ENCODE measurements at regions not wholly inside any gene's neighbourhood (a gene's known extent, or its start where the extent isn't known, plus 50 kb on each side); places are given as distances from the start of the nearest gene placed in this dataset.

DNA sequence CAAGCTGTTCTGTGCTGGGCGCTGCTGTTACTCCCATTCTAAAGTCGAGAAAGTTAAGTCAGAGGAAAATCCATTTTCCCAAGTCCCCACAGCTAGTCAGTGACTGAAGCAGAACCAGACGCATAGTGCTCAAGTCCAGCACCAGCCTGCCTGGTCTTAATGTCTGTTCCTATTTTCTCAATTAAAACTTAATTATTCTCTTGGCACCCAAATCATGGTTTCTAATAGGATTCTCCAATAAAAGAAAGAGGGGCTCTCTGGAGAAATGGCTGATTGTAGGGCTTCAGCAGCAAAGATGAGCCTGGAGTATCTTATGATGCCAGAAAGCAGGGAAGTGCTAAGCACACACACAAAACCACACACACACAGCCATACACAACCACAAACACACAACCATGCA lies 531.0 kb upstream of the SALL3 start:
- H3K4me3 ChIP-seq (ENCODE audit: low read depth, low read length), result no peak overlapping the region
- TF ChIP-seq, protein P1, sequence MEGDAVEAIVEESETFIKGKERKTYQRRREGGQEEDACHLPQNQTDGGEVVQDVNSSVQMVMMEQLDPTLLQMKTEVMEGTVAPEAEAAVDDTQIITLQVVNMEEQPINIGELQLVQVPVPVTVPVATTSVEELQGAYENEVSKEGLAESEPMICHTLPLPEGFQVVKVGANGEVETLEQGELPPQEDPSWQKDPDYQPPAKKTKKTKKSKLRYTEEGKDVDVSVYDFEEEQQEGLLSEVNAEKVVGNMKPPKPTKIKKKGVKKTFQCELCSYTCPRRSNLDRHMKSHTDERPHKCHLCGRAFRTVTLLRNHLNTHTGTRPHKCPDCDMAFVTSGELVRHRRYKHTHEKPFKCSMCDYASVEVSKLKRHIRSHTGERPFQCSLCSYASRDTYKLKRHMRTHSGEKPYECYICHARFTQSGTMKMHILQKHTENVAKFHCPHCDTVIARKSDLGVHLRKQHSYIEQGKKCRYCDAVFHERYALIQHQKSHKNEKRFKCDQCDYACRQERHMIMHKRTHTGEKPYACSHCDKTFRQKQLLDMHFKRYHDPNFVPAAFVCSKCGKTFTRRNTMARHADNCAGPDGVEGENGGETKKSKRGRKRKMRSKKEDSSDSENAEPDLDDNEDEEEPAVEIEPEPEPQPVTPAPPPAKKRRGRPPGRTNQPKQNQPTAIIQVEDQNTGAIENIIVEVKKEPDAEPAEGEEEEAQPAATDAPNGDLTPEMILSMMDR (IDR thresholded peaks at IDR 0.05; ENCODE audit: borderline replicate concordance, insufficient read depth, low read depth, low read length), result no peak

DNA sequence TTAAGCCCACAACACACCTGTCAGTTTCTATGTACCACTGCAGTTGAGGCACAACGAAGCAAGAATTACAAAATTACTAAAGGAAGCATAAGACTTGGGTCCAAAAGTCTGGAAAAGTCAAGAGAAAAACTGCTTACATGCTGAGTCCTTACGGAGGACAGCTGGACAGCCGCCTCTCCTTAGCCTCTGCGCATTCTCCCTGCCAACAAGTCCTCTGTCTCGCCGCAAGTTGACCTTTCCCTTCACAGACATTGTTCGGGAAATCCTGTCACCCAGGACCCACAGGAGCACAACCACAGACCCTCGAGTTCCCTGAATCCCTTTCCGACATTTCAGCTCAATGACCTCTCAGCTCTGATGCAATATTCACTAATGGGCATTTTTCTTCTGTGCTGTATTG lies 525.4 kb upstream of the SALL3 start:
- TF ChIP-seq, protein P1 (IDR thresholded peaks at IDR 0.05; ENCODE audit: borderline replicate concordance, insufficient read depth, low read depth, low read length), result no peak
- H3K4me3 ChIP-seq (ENCODE audit: low read depth, low read length), result no peak overlapping the region

DNA sequence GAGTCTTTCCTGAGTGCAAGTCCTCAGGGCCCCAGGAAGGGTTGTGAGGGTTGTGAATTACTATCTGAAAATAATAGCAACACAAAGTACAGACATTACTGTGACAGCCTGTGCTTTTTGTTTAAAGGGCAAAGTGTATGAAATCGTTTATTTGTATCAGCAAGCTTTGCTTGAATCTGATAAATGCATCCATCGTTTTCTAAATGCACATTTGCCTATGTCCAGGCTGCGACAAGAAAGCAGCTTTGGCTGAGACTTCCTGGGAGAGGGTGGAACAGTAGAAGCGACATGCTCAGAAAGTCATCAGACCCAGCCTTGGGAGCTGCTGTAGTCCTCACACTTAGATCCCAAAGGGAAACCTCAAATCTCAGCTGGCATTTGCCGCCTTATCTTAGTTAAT lies 524.2 kb upstream of the SALL3 start:
- no peak overlapping the region for H3K4me3 ChIP-seq (ENCODE audit: low read depth, low read length)
- TF ChIP-seq, protein P1 (IDR thresholded peaks at IDR 0.05; ENCODE audit: borderline replicate concordance, insufficient read depth, low read depth, low read length), result no peak

DNA sequence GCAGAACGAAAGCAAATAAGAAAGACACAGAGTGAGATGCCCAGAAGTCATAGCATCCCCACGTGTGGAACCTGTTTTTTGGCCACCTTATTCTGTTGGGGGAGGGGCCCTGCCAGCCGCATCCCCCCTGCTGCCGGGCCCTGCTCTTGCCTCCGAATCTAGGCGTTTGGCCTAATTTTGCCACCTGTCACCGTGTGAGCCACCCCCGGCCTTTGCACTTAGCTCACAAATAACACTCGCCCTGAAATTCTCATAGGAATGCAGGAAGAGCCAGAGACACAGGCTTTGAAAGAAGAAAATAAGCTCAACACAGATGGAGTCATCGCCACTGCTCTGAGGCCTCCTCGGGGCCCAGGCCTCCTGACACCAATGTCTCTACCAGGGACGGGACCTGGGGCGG lies 522.6 kb upstream of the SALL3 start:
- TF ChIP-seq, protein P1 (IDR thresholded peaks at IDR 0.05; ENCODE audit: borderline replicate concordance, insufficient read depth, low read depth, low read length), result no peak
- no peak overlapping the region for H3K4me3 ChIP-seq (ENCODE audit: low read depth, low read length)

DNA sequence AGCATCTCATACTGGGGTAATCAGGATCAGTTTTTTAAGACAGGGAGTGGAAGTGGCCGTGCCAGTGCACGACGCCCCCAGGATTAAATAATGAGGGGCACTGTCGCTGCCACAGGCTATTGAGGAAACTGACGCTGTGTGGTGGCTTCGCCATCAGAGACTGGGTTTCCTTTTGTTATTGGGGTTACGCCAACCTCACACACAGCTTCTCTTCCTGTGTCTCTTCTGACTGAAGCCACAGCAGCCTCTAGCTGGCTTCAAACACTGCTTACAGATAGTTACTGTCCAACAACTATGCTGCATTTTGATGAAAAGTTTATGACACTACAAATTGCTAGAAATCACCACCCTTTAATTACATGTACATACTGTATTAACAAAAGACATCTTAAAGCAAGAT lies 521.9 kb upstream of the SALL3 start:
- TF ChIP-seq, protein P1 (IDR thresholded peaks at IDR 0.05; ENCODE audit: borderline replicate concordance, insufficient read depth, low read depth, low read length), result no peak
- H3K4me3 ChIP-seq (ENCODE audit: low read depth, low read length), result no peak overlapping the region

DNA sequence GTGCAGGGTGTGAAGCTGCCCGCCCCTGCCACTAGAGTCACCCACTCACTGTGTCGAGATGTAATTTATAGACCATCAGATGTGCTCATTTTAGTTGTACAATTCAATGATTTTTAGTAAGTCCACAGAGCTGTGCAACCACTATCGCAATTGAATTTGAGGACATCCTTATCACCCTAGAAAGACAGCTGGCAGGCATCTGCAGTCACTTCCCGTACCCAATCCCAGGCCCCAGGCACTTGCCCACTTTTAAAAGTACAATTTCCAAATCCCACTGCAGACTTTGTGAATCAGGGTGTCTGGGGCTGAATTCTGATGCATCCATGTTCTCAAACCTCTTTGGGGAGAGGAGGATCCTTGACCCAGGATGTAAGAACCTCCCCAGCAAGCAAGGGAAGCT lies 521.3 kb upstream of the SALL3 start:
- TF ChIP-seq, protein P1 (IDR thresholded peaks at IDR 0.05; ENCODE audit: borderline replicate concordance, insufficient read depth, low read depth, low read length), result no peak
- no peak overlapping the region for H3K4me3 ChIP-seq (ENCODE audit: low read depth, low read length)

DNA sequence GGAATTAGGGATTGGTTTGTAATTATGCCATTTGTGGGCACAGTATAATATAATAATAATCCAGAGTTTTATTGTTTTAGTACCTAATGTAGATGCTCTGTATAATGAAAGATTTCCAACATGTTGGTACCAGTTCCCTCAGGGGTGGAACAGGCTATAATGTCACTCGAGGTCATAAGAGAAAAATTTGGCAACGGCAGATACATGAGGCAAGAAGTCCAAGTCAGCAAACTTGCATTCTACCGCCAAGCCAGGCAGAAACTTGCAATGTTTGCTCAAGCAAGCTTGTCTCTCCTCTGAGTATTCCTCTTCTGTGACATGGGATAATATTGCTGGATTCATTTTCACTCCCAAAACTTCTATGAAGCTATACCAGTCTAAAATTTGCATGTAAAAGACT lies 520.0 kb upstream of the SALL3 start:
- TF ChIP-seq, protein P1 (IDR thresholded peaks at IDR 0.05; ENCODE audit: borderline replicate concordance, insufficient read depth, low read depth, low read length), result no peak
- no peak overlapping the region for H3K4me3 ChIP-seq (ENCODE audit: low read depth, low read length)
